Spleen (tissue), 11 donors: ENCODE measurements at regions not wholly inside any gene's neighbourhood (a gene's known extent, or its start where the extent isn't known, plus 50 kb on each side); places are given as distances from the start of the nearest gene placed in this dataset.

Source experiments
- DNase-seq: peaks from one replicate; pipeline ENCODE4 v3.0.0-alpha.2; 2020
- H3K27ac ChIP-seq, 8 donors: fragments of 200-600 bp; sonication (generic) in 7 of 8; 1 replicate in 4 of 8; 2 replicates in 4 of 8; pipeline versions ENCODE4 v1.5.0 to v1.8.0; 2016 to 2021; ENCODE audit warnings: inconsistent platforms in 4 of 8, mild to moderate bottlenecking in 4 of 8, moderate library complexity in 1 of 8
- H3K27me3 ChIP-seq, 7 donors: fragments of 200-600 bp; sonication (generic) in 6 of 7; replicated peaks in 1 of 7; 1 replicate in 4 of 7; 2 replicates in 3 of 7; pipeline versions ENCODE4 v1.5.0 to v1.8.0; 2016 to 2021; ENCODE audit warnings: inconsistent platforms in 3 of 7, mild to moderate bottlenecking in 1 of 7
- H3K36me3 ChIP-seq, 6 donors: fragments of 200-600 bp; sonication (generic) in 5 of 6; 1 replicate in 4 of 6; 2 replicates in 2 of 6; pipeline versions ENCODE4 v1.5.0 to v1.8.0; 2016 to 2021; ENCODE audit warnings: inconsistent platforms in 2 of 6
- H3K4me1 ChIP-seq, 6 donors: fragments of 200-600 bp; sonication (generic) in 5 of 6; 1 replicate in 3 of 6; 2 replicates in 3 of 6; pipeline versions ENCODE4 v1.5.0 to v1.8.0; 2016 to 2021; ENCODE audit warnings: inconsistent platforms in 3 of 6
- H3K4me3 ChIP-seq, 8 donors: fragments of 200-600 bp; sonication (generic) in 7 of 8; 1 replicate in 4 of 8; 2 replicates in 4 of 8; pipeline versions ENCODE4 v1.5.0 to v1.8.0; 2016 to 2021; ENCODE audit warnings: inconsistent platforms in 4 of 8, mild to moderate bottlenecking in 4 of 8, moderate library complexity in 2 of 8
- H3K9me3 ChIP-seq, 8 donors: fragments of 200-600 bp; sonication (generic) in 7 of 8; 1 replicate in 4 of 8; 2 replicates in 4 of 8; pipeline versions ENCODE4 v1.5.0 to v1.8.0; 2016 to 2021; ENCODE audit warnings: inconsistent platforms in 4 of 8
- POLR2A ChIP-seq, 3 donors: fragments of 450-650 bp; IDR thresholded peaks; one replicate each; pipeline ENCODE4 v1.5.1; 2017; ENCODE audit warnings: antibody characterized with exemption in 3 of 3, mild to moderate bottlenecking in 1 of 3
- POLR2AphosphoS5 ChIP-seq, 3 donors: sonication (generic); formaldehyde crosslinking; IDR thresholded peaks; one replicate each; pipeline ENCODE4 v1.5.1; 2017; ENCODE audit warnings: antibody characterized with exemption in 3 of 3
- WGBS, 5 donors: extraction: QIAGEN DNeasy Blood & Tissue Kit in 3 of 5; methylation state at CpG; one replicate each; pipeline versions ENCODE4 v1.1.5 to v1.1.7; 2013 to 2018; 5-methylcytosine and 5-hydroxymethylcytosine counted together
- intact Hi-C: fragments of 100-400 bp; cut with DNase I; formaldehyde crosslinking; loops from one replicate; pipeline ENCODE4 v1.15.0; 2023; ENCODE audit warnings: low total_unique reads
- TF ChIP-seq, protein P1 (sequence below), 11 experiments: fragments of 200-600 bp in 7 of 11; fragments of 450-650 bp in 4 of 11; sonication (generic) in 4 of 11; IDR thresholded peaks in 8 of 11; conservative IDR thresholded peaks in 3 of 11; 1 replicate in 7 of 11; 2 replicates in 4 of 11; pipeline versions ENCODE4 v1.4.0 to v1.8.0; 2016 to 2021; ENCODE audit warnings: antibody characterized with exemption in 11 of 11, inconsistent platforms in 4 of 11, mild to moderate bottlenecking in 1 of 11
- donor health status: healthy with polysubstance abuse.
- donor health status: DM: no; HTN: no; CAD: no; lungs with moderate emphysema.
- donor health status: DM: no; HTN: no; CAD: no.
- donor health status: Bipolar disorder and iron deficiency.
- donor health status: healthy.
- donor health status: DM: no; HTN: no; CAD: no.
- donor health status: DM: yes; HTN: yes; CAD: no.

DNA sequence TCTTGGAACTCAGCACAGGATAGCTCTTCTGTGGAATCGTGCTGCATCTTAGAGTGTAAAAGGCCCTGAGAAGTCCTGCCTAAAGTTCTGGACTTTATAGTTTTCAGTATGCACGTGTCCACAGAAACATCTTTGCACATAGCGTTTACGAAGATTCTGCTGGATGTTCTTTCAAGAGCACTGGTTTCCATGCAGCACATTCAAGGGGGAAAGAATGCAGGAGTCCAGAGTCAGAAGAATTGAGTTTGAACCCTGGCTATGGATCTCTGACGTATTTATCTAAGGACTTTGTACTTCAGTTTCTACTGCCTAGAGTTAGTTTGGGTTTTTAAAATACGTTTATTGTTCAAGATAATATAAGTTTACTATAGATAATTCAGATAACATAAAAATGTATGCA, 282.8 kb upstream of the ZMIZ1 start:
- intact Hi-C loops = no loop called here
- WGBS, 5 donors = 72 to 95% (median 90%) methylated on average over 6 of the region's 6 CpGs
- no peaks in the 10 kb centered on the region for H3K36me3 ChIP-seq

DNA sequence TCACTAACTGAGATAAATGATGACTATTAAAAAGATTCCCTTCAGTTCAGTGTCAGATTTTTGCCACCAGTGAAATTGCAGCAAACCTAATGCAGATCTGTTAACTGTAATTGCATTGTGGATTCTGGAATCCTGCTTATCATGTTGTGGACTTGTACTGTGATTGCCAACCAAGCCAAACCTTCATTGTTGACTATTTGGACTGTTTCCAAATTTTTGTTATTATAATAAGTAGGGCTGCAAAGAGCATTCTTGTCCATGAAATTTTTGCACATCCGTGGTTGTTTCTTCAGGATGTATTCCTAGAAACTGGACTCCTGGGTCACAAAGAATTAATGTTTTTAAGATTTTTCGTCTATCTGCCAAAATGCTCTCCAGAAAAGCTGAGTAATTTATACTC, 281.6 kb upstream of the ZMIZ1 start:
- H3K27me3 ChIP-seq = peaks cover 0 to 10% (median 0%) of the 10 kb centered on the region in 7 donors
- WGBS, 5 donors = 47 to 69% (median 56%) methylated on average over 2 of the region's 2 CpGs
- no peak overlapping the region for H3K4me3 ChIP-seq
- H3K9me3 ChIP-seq = peaks cover 0 to 6% (median 0%) of the 10 kb centered on the region in 8 donors
- no peak overlapping the region for H3K27ac ChIP-seq
- TF ChIP-seq, protein P1, sequence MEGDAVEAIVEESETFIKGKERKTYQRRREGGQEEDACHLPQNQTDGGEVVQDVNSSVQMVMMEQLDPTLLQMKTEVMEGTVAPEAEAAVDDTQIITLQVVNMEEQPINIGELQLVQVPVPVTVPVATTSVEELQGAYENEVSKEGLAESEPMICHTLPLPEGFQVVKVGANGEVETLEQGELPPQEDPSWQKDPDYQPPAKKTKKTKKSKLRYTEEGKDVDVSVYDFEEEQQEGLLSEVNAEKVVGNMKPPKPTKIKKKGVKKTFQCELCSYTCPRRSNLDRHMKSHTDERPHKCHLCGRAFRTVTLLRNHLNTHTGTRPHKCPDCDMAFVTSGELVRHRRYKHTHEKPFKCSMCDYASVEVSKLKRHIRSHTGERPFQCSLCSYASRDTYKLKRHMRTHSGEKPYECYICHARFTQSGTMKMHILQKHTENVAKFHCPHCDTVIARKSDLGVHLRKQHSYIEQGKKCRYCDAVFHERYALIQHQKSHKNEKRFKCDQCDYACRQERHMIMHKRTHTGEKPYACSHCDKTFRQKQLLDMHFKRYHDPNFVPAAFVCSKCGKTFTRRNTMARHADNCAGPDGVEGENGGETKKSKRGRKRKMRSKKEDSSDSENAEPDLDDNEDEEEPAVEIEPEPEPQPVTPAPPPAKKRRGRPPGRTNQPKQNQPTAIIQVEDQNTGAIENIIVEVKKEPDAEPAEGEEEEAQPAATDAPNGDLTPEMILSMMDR (IDR thresholded peaks at IDR 0.05 in 8 of 11, conservative IDR thresholded peaks at IDR 0.05 in 3 of 11) = no peak
- TF ChIP-seq POLR2A (IDR thresholded peaks at IDR 0.05) = no peak
- TF ChIP-seq POLR2AphosphoS5 (IDR thresholded peaks at IDR 0.05) = no peak
- peaks cover 0 to 5% (median 0%) of the 10 kb centered on the region in 6 donors for H3K4me1 ChIP-seq
- intact Hi-C loops = no loop called here
- H3K36me3 ChIP-seq = no peaks in the 10 kb centered on the region
- DNase-seq = no peak

More for the DNA sequence above, 282.8 kb upstream of the ZMIZ1 start:
- Histone ChIP-seq H3K4me1 (peaks cover 0 to 5% (median 0%) of the 10 kb centered on the region in 6 donors), H3K27ac (no peak overlapping the region), H3K27me3 (peaks cover 0 to 10% (median 0%) of the 10 kb centered on the region in 7 donors), H3K4me3 (no peak overlapping the region), H3K9me3 (peaks cover 0 to 6% (median 0%) of the 10 kb centered on the region in 8 donors)
- no peak for DNase-seq
- TF ChIP-seq POLR2A (IDR thresholded peaks at IDR 0.05) (no peak), POLR2AphosphoS5 (IDR thresholded peaks at IDR 0.05) (no peak)
- TF ChIP-seq, protein P1 (IDR thresholded peaks at IDR 0.05 in 8 of 11, conservative IDR thresholded peaks at IDR 0.05 in 3 of 11) = no peak

GRCh38 chr10:78794736-78795455, 273.9 kb upstream of the ZMIZ1 start:
- H3K4me3 ChIP-seq = no peak overlapping the region
- 68 to 94% (median 86%) methylated on average over 6 to 7 of the region's 7 CpGs for WGBS, 5 donors

More at GRCh38 chr10:78794736-78795455, 273.9 kb upstream of the ZMIZ1 start:
- Histone ChIP-seq H3K27me3 (peaks cover 0 to 4% (median 0%) of the 10 kb centered on the region in 7 donors), H3K27ac (no peak overlapping the region), H3K36me3 (no peaks in the 10 kb centered on the region), H3K4me1 (no peaks in the 10 kb centered on the region), H3K9me3 (peaks cover 0 to 11% (median 3%) of the 10 kb centered on the region in 8 donors)
- intact Hi-C loops = no loop called here
- no peak for TF ChIP-seq POLR2A (IDR thresholded peaks at IDR 0.05)
- TF ChIP-seq POLR2AphosphoS5 (IDR thresholded peaks at IDR 0.05) = no peak
- TF ChIP-seq, protein P1 (IDR thresholded peaks at IDR 0.05 in 8 of 11, conservative IDR thresholded peaks at IDR 0.05 in 3 of 11) = no peak
- no peak for DNase-seq
